ENCODE measurements at regions not wholly inside any gene's neighbourhood (a gene's known extent, or its start where the extent isn't known, plus 50 kb on each side); places are given as distances from the start of the nearest gene placed in this dataset.

- TF ChIP-seq, protein P1, sequence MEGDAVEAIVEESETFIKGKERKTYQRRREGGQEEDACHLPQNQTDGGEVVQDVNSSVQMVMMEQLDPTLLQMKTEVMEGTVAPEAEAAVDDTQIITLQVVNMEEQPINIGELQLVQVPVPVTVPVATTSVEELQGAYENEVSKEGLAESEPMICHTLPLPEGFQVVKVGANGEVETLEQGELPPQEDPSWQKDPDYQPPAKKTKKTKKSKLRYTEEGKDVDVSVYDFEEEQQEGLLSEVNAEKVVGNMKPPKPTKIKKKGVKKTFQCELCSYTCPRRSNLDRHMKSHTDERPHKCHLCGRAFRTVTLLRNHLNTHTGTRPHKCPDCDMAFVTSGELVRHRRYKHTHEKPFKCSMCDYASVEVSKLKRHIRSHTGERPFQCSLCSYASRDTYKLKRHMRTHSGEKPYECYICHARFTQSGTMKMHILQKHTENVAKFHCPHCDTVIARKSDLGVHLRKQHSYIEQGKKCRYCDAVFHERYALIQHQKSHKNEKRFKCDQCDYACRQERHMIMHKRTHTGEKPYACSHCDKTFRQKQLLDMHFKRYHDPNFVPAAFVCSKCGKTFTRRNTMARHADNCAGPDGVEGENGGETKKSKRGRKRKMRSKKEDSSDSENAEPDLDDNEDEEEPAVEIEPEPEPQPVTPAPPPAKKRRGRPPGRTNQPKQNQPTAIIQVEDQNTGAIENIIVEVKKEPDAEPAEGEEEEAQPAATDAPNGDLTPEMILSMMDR (IDR thresholded peaks at IDR 0.05; ENCODE audit: low read depth, low read length): no peak
- TF ChIP-seq EZH2phosphoT487 (IDR thresholded peaks at IDR 0.05; ENCODE audit: low read depth): no peak
Measured at GRCh38 chr21:16976193-16976592, 536.6 kb upstream of the CXADR start.
